ENCODE measurements at regions not wholly inside any gene's neighbourhood (a gene's known extent, or its start where the extent isn't known, plus 50 kb on each side); places are given as distances from the start of the nearest gene placed in this dataset.
"Not testable (repeated sequence)": the region's sequence is repeated elsewhere in the genome, so short reads cannot be mapped to it uniquely, and the experiment has no call there.

DNA sequence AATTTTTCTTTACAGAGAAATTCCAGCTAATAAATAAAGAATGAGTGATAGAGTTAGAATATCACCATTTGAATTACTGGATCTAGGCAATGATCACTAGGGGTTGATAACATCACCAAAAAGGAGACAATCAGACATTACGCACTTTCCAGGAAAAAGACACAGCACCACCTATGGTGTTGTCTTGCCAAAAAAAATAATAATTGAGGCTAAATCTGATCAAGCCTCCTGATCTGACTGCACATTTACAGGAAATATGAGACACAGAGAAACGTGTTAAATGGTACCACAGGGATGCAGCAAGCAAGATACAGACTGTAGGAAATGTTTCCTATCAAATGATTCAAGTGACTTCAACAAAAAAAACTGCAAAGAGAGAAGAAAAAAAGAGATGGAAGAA, 92.8 kb downstream of the EOMES start:
- DNase-seq (ENCODE audit: low spot score) = peak; percentile 41

DNA sequence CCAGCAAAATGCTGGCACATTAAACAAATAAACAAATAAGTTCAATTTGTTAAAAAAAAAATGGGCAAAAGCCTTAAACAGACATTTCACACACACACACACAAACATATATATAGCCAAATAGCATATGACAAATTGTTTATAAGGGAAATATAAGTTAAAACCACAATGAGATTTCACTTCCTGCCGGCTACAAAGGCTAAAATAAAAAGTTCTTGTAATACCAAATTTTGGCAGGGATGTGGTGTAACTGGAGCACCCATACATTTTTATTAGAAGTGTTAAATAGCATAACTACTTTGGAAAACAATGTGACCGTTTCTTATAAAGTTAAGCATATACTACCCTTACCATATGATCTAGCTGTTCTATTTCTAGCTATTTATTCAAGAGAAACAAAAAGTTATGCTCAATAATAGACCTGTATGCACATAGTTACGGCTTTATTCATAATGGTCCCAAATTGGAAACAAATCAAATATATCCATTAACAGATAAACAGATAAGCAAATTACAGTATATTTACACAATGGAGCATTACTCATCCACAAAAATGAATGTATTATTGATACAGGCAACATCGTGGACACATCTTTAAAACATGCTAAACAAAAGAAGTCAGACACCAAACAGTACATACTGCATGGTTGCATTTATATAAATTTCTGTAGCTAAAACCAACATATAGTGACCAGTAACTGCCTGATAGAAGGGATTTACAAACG, 93.9 kb downstream of the EOMES start:
- peak; percentile 9 for DNase-seq (ENCODE audit: low spot score)

DNA sequence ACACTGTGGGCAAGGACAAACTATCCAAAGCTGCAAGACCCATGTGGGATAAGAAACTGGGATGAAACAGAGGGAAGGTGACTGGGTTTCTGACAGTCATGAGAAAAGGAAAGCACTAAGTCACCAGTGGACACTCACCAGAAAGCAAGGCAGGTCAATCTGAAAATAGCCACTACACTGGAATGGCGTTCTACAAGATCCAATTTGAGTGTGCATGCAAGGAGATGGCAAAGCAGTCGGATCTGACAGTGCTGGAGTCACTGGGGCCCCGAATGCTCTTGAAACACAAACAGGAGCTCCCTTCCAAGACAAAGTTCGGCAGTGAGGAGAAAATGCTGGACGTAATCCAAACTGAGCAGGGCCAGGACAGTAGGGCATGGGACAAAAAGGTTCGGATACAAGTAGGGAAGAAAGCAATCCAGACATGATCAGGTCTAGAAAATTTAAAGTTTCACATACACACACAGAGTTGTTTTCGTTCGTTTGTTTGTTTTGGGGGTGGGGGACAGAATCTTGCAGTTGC, 95.5 kb downstream of the EOMES start:
- DNase-seq (ENCODE audit: low spot score) = no peak

DNA sequence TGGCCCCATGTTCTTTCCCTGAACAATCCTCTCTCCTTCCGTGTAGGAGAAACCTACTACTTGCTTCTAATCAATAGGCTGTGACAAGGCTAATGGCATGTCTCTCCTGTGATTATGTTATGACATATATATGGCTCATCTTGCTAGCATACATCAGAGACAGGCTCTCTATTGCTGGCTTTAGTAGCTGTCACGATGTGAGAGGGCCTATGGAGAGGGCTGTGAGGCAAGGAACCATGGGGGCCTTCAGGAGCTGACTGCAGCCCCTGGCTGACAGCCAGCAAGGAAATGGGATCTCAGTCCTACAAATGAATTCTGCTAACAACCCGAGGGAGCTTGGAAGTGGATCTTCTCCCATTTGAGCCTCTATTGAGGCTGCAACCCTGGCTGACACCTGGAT, 96.3 kb downstream of the EOMES start:
- DNase-seq (ENCODE audit: low spot score) = no peak

DNA sequence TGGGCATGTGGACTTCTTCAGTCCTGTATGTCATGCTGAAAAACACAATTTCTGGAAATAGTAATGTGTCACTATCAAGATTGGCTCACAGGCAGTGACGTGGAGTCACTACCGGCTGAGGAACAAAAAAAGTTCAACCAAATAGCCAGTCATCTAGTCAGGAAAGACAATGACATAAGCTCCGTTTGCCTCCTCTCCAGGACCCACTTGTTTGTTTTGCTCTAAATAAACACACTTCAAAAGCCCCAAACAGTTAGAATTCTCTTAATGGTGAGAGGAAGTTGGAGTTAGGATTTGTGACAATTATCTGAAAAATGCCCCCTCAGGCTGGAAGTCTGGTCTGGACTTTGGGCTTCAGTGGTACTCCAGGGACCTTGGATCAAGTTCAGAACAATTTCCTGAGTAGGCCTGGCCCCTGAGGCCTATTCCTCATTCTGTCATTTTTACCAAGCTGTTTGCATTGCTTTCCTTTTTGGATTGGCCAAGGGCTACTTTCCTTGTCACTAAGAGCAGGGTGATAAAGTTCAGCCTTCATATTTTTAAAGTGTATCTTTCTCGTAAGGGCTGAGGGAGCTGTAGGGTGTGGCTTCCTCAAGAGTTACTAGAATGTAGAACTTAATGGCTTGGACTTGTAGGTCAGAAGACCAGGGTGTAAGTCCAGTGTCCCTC, 98.9 kb downstream of the EOMES start:
- DNase-seq (ENCODE audit: low spot score) = no peak

DNA sequence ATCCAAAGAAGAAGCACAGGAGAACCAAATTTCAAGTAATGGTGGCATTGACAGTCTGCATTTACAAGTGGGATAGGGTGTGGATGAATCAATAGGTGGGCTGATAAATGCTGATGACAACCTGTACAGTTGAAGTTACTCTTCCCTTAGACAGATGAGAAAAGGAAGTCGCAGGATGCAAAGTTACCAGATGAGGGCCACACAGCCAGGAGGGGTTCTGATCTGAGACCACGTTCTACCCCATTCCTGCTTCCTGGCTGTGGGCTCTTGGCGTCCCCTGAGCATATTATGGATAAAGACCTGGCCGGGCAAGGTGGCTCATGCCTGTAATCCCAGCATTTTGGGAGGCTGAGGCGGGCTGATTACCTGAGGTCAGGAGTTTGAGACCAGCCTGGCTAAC, 104.6 kb downstream of the EOMES start:
- no peak for DNase-seq (ENCODE audit: low spot score)

DNA sequence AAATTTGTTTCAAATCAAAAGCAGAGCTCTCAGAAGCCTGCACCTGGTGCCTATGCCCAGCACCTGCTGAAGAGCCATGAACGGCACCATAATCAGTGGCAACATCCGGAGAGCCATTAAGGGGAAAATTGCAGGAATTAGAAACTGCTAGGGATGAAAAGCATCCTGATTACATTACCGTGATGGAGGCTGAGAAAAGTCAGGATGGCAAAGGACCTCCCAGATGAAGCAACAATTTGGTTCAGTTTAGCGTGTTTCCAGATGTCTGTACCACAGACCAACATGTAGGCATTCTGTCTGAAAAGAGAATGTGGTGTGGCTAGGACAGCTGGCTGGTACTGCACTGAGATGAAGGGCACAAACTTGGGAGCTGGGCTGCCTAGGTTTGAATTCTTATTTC, 106.1 kb downstream of the EOMES start:
- no peak for DNase-seq (ENCODE audit: low spot score)

DNA sequence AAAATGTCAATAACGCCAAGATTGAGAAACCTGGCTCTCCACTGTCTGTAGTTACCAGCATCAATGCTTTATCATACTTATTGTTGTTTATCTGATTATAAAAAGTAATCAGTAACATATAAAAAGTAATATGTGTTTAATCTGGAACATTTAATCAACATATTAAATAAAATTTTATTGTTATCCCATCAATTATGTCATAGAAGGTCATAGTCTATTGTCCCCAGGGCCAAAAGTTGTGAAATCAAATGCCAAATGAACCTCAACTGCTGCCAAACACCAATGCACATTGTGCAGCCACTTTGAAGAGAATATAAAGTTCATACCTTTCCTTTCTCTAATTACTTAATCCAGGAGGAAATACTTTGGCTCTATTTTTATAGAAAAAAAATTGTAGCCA, 106.6 kb downstream of the EOMES start:
- DNase-seq (ENCODE audit: low spot score) = no peak

DNA sequence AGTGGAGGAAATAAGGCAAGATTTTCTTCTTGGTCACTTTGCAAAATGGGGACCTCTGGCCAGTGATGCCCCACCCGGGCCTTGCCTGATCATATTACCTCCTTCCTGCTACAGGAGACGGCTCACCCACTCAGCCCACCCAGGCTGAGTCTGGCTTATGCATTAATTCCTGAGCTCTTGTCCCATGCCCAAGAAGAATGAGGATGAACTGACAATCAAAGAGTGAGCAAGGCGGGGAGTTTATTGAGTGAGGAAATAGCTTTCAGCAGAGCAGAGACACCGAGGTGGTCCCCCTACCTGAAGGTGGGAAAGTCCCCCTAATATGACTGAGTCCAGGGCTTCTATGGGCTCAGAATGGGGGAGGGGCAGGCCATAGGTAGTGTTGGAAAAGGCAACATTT, 107.5 kb downstream of the EOMES start:
- DNase-seq (ENCODE audit: low spot score) = no peak

DNA sequence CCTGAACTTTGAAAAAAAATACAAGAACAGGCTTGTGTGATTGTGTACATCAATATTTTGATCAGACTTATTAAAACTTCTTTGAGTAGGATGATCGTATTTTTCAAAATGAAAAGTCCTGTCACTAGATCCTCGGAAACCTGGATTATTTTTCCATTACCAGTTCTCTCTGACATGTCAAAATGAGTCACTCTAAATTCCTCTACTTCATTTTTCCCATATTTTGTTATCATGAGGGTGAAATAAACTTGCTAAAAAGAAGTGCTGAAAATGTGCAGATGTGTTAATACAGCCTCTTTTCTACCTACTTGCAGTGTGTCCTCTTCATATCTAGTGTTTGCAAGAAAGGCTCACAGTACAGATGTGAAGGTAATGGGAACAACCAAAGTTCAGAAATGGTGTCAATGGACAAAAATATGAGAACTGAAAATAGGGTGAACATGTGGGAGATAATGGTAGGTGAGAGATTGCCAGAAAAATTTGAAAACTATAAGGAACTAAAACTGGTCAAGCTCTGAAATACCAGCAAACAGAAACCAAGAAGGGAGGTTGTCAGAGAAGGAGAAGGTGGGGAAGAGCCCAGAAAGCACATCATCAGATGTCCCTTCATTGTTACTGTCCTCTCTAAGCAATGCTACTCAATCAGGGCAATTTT, 108.2 kb downstream of the EOMES start:
- DNase-seq (ENCODE audit: low spot score) = no peak

DNA sequence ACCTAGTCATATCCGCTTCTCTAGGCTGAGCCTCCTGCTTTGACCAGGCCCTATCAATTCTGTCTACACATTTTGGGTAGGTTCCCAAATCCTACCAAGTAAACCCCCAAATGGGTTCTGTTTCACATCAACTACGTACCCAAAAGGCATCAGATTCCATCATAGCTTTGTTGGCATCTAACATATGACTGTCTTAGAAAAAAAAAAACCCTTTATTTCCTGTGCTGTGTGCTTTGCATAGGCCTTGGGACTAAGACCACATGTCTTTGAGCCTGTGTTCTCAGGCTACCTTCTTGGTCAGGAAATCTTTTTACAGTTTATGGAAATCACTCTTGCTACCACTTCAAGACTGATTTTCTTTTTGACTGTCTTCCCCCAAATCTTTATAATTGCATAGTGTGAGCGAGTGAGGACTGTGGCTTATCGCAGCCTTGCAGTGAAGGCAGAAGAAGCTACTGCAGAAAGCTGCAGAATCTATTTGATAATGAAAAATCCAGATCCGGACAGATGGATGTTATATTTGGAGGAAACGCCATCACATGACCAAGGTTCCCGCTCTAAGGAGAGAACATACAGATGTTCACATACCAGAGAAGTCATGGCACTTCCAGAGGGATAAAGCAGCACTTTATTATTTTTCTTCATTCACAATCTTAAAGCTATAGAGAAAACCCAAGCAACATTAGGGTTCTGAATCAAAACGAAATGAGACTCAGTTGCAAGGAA, 111.2 kb downstream of the EOMES start:
- no peak for DNase-seq (ENCODE audit: low spot score)

DNA sequence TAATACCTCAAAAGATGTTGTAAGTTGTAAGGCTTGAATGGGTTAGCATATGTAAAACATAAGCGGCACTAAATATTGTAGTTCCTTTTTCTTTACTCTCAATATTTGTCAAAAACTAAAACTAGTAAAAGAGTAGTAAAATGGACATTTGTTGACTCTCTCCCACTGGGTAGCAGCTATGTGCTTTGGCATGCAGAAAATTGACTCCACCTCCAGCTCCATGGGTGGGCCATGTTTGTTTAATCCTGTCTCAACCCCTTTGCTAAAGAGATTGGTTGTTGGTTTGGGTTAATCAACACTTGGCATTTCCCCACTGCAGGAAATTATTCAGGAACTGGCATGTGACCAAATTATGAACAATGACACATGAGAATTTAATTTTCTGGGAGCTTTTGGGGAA, 114.8 kb downstream of the EOMES start:
- no peak for DNase-seq (ENCODE audit: low spot score)

DNA sequence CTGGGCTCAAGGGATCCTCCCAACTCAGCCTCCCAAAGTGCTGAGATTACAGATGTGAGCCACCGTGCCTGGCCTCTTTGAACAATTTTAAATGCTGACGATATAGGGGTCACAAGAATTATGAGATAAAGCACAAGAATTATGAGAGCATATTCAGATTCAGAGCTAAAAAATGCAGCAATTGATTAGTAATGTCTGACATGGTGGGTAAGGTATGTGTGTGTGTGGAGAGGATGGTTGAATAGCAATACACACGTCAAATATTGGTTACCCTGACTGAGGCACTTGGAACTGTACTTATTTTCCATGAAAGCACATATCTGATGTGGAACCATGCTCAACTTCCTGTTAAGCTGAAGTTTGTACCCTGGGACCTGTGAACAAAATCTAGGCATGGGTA, 115.6 kb downstream of the EOMES start:
- no peak for DNase-seq (ENCODE audit: low spot score)

DNA sequence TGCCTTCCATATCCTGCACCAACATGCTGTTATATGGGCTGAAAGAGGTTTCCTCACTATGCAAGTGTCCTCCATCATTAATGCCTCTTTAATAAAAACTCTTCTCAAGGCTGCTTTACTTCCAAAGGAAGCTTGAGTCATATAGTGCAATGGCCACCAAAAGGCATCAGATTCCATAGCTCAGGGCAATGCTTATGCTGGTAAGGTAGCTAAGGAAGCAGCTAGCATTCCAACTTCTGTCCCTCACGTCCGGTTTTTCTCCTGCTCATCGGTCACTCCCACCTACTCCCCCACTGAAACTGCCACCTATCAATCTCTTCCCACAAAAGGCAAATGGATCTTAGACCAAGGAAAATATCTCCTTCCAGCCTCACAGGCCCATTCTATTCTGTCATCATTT, 117.1 kb upstream of the SLC4A7 start:
- DNase-seq (ENCODE audit: low spot score) = not testable (repeated sequence)

DNA sequence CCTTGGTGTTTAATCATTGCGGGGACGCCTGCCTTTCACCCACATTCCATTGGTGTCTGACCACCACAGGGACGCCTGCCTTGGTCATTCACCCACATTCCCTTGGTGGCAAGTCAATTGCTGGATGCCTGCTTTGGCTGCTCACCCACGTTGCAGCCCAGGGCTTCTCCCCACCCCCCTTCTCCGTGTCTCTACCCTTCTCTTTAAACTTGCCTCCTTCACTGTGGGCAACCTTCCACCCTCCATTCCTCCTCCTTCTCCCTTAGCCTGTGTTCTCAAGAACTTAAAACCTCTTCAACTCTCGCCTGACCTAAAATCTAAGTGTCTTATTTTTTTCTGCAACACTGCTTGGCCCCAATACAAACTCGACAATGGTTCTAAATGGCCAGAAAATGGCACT, 115.6 kb upstream of the SLC4A7 start:
- DNase-seq (ENCODE audit: low spot score) = not testable (repeated sequence)

DNA sequence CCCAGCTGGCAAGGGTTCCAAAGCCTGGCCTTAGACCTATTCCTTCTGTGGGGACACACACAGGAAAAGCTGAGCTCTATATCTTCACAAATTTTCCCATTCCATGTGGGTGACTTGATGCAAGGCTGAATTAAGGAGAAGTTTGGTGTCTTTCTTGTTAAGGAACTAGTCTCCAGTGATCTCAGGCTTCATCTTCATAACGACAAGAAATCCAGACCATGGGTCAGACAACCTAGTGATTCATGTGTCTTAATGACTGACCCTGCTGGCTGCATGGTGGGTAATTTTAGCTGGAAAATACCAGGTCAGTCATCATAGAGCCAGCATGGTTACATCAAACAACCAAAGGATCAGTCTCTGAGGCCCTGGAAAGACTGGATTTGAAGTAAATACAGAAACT, 112.7 kb upstream of the SLC4A7 start:
- DNase-seq (ENCODE audit: low spot score) = no peak

DNA sequence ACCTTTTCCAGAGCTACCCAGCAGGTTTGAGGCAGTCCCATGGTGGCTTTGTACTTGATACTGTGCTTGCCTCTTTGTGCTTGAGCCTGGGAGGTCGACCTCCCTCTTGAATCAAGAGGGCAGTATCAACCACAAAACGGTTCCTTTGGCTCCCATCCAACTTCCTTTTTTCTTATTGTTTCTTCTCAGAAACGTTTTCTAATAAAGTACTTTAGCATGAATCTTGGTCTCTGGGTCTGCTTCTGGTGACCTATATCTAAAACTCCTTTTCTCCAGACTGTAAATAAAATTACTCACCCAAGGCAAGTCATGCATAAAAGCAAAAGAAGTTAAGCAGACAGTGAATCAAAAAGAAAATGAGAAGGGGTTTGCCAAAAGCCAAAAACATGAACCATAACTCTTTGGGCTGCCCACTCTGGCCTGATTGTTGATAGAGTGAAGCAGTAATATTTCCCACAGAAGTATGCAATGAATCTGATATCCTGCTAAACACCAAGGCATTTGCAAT, 112.2 kb upstream of the SLC4A7 start:
- DNase-seq (ENCODE audit: low spot score) = peak; percentile 29

DNA sequence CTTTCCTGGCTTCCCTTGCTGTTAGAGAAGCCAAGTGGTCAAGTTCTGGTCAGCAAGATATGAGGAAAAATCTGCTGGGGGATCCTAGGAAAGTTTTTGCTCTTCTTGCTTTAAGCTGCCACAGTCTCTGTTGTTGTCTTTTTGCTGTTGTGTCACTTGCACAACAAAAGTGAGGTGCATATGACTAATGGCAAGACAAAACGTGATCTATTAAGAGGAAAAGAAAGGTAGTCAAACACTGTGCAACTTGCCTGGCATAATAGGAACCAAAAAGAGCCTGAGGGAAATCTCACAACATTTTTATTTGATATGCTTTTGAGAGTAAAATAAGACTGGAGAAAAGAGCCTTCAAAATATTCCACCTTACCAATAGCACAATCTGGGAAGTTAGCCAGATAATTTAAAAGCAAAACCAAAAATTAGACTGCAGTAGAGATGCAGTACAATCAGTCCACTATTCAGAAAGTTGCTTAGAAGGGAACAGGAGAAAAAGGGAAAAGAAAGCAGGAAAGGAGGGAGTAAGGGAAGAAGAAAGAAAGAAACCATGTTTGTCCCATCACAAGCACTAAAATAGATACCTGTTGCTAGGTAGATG, 110.0 kb upstream of the SLC4A7 start:
- DNase-seq (ENCODE audit: low spot score) = no peak

DNA sequence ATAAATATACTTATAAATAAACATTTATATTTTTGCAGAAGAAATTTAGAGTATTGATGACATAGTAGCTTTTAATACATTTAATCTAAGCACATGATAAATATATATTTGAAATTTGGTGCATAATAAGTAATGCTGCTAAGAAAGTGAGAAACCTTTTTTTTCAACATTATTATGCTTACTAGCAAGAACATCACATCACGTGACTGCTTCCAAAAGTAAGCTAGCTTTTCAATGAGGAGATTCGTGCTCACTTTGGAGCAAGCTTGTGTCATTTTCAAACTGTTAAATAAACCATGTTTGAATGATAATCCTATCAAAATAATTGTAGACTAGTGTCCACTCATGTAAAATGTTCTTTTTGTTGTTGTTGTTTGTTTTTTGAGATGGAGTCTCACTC, 109.0 kb upstream of the SLC4A7 start:
- no peak for DNase-seq (ENCODE audit: low spot score)

DNA sequence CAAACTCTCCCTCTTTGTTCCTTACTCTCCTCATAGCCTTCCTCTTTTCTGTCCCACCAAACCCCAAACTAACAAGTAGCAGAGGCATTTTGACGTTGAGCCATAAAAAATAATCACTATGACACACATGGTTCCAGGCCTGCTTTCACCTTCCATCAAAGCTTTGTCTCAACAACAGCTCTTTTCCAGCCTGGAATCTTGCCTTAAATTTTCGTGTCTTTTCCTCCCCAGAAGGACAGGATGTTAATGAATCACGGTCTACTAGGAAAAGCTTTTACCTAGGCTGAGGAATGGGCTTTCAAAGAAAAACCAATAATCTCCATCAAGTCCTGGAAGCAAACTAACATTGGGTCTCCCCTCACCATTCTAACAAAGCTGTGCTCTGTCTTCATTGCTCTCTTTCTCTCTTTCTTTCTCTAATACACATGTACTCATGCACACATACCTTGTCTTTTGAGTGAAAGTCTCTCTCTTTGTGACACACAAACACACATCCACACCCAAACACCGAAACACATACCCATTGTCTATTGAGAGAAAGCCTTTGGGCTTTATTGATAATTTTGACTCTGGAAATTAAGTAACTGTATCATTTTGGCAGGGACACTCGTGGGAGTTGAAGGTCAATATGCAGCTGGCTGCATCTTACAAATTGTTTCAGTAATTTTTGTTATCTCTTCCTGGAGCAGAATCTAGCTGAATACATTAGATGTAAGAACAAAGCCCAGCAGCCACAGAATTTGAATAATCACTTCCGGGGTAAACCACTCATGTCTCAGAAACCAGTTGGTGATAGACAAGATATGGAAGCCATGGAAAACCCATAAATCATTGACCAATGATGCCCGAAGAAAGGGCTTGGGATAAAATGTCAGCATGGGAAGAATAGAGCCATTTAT, 107.4 kb upstream of the SLC4A7 start:
- DNase-seq (ENCODE audit: low spot score) = peak; percentile 37

Data from CD4-positive, alpha-beta T cell treated with Interleukin-15 for 4 hours (primary cell).